ENCODE measurements at regions not wholly inside any gene's neighbourhood (a gene's known extent, or its start where the extent isn't known, plus 50 kb on each side); places are given as distances from the start of the nearest gene placed in this dataset.

- Histone ChIP-seq H3F3A (ENCODE audit: low read length, unreplicated experiment) (no peaks in the 10 kb centered on the region), H3K79me2 (ENCODE audit: low read length) (no peaks in the 10 kb centered on the region), H3K9me3 (ENCODE audit: low read length) (no peaks in the 10 kb centered on the region), H2AFZ (ENCODE audit: low read length) (no peak overlapping the region), H3K9me2 (replicated peaks; ENCODE audit: low read length) (no peaks in the 10 kb centered on the region), H3K9ac (ENCODE audit: low read length) (no peak overlapping the region), H3K27ac (ENCODE audit: low read length) (no peak overlapping the region), H3K36me3 (ENCODE audit: low read depth, low read length) (no peaks in the 10 kb centered on the region), H3K27me3 (ENCODE audit: low read length) (no peaks in the 10 kb centered on the region), H3K4me3 (ENCODE audit: low read length) (no peak overlapping the region), H4K20me1 (ENCODE audit: low read length) (no peaks in the 10 kb centered on the region), H3K4me2 (ENCODE audit: low read length) (no peak overlapping the region), H3K4me1 (ENCODE audit: insufficient read depth, low read length) (no peaks in the 10 kb centered on the region)
- ChIA-PET CTCF (no interaction called here), POLR2A (ENCODE audit: unreplicated experiment) (no interaction called here)
- BruUV-seq (replicated peaks) = no TSS peak
- TF ChIP-seq, protein P1, sequence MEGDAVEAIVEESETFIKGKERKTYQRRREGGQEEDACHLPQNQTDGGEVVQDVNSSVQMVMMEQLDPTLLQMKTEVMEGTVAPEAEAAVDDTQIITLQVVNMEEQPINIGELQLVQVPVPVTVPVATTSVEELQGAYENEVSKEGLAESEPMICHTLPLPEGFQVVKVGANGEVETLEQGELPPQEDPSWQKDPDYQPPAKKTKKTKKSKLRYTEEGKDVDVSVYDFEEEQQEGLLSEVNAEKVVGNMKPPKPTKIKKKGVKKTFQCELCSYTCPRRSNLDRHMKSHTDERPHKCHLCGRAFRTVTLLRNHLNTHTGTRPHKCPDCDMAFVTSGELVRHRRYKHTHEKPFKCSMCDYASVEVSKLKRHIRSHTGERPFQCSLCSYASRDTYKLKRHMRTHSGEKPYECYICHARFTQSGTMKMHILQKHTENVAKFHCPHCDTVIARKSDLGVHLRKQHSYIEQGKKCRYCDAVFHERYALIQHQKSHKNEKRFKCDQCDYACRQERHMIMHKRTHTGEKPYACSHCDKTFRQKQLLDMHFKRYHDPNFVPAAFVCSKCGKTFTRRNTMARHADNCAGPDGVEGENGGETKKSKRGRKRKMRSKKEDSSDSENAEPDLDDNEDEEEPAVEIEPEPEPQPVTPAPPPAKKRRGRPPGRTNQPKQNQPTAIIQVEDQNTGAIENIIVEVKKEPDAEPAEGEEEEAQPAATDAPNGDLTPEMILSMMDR (conservative IDR thresholded peaks at IDR 0.05; ENCODE audit: low read depth, low read length) = no peak
- TF ChIP-seq EZH2 (IDR thresholded peaks at IDR 0.05; ENCODE audit: low read length, unreplicated experiment) = no peak
- no peak for TF ChIP-seq EZH2phosphoT487 (IDR thresholded peaks at IDR 0.05; ENCODE audit: borderline replicate concordance, low read length)
- DNase-seq (no peak), ATAC-seq (no peak)
- intact Hi-C loops (cut with micrococcal nuclease) = no loop called here
Observed at GRCh38 chr12:78328524-78328923, 497.8 kb downstream of the NAV3 start.

DNA sequence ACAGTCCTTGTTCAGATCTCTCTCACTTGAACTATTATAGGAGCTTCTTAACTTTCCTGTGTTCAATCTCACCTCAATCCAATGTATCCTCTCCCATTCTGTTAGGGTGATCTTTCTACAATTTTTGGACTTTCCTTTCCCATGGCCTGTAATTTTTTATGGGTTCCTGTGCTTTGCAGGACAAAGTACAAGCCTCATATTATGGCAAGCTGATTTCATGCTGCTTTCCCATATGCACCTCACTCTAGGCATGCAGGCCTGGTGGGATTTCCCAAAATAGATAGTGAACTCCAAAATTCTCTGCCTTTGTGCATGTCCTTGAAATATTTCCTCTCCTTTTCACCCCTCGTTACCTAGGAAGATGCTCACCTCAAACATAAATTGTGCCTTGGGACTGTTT is 499.4 kb downstream of the NAV3 start:
- DNase-seq (no peak), ATAC-seq (no peak)
- Histone ChIP-seq H3K9ac (ENCODE audit: low read length) (no peak overlapping the region), H3K9me3 (ENCODE audit: low read length) (no peaks in the 10 kb centered on the region), H3K4me2 (ENCODE audit: low read length) (no peak overlapping the region), H3K27ac (ENCODE audit: low read length) (no peak overlapping the region), H3F3A (ENCODE audit: low read length, unreplicated experiment) (no peaks in the 10 kb centered on the region), H3K9me2 (replicated peaks; ENCODE audit: low read length) (no peaks in the 10 kb centered on the region), H3K4me3 (ENCODE audit: low read length) (no peak overlapping the region), H3K79me2 (ENCODE audit: low read length) (no peaks in the 10 kb centered on the region), H4K20me1 (ENCODE audit: low read length) (no peaks in the 10 kb centered on the region), H3K27me3 (ENCODE audit: low read length) (no peaks in the 10 kb centered on the region), H3K36me3 (ENCODE audit: low read depth, low read length) (no peaks in the 10 kb centered on the region), H3K4me1 (ENCODE audit: insufficient read depth, low read length) (no peaks in the 10 kb centered on the region), H2AFZ (ENCODE audit: low read length) (no peak overlapping the region)
- BruUV-seq (replicated peaks) = no TSS peak
- intact Hi-C loops (cut with micrococcal nuclease) = no loop called here
- ChIA-PET POLR2A (ENCODE audit: unreplicated experiment) (no interaction called here), CTCF (no interaction called here)
- TF ChIP-seq EZH2 (IDR thresholded peaks at IDR 0.05; ENCODE audit: low read length, unreplicated experiment) = no peak
- no peak for TF ChIP-seq EZH2phosphoT487 (IDR thresholded peaks at IDR 0.05; ENCODE audit: borderline replicate concordance, low read length)
- TF ChIP-seq, protein P1 (conservative IDR thresholded peaks at IDR 0.05; ENCODE audit: low read depth, low read length) = no peak

GRCh38 chr12:78331181-78331580 is 500.5 kb downstream of the NAV3 start:
- TF ChIP-seq, protein P1 (conservative IDR thresholded peaks at IDR 0.05; ENCODE audit: low read depth, low read length) = no peak
- TF ChIP-seq EZH2phosphoT487 (IDR thresholded peaks at IDR 0.05; ENCODE audit: borderline replicate concordance, low read length) (no peak), EZH2 (IDR thresholded peaks at IDR 0.05; ENCODE audit: low read length, unreplicated experiment) (no peak)
- no TSS peak for BruUV-seq (replicated peaks)
- POLR2A ChIA-PET (ENCODE audit: unreplicated experiment) = no interaction called here

More at GRCh38 chr12:78331181-78331580, 500.5 kb downstream of the NAV3 start:
- Histone ChIP-seq H3K9ac (ENCODE audit: low read length) (no peak overlapping the region), H3K27ac (ENCODE audit: low read length) (no peak overlapping the region), H3K27me3 (ENCODE audit: low read length) (no peaks in the 10 kb centered on the region), H3K4me2 (ENCODE audit: low read length) (no peak overlapping the region), H3F3A (ENCODE audit: low read length, unreplicated experiment) (no peaks in the 10 kb centered on the region), H3K79me2 (ENCODE audit: low read length) (no peaks in the 10 kb centered on the region), H3K36me3 (ENCODE audit: low read depth, low read length) (no peaks in the 10 kb centered on the region), H3K4me3 (ENCODE audit: low read length) (no peak overlapping the region), H2AFZ (ENCODE audit: low read length) (no peak overlapping the region), H3K4me1 (ENCODE audit: insufficient read depth, low read length) (no peaks in the 10 kb centered on the region), H3K9me3 (ENCODE audit: low read length) (no peaks in the 10 kb centered on the region), H4K20me1 (ENCODE audit: low read length) (no peaks in the 10 kb centered on the region), H3K9me2 (replicated peaks; ENCODE audit: low read length) (no peaks in the 10 kb centered on the region)
- intact Hi-C loops (cut with micrococcal nuclease) = no loop called here
- CTCF ChIA-PET = no interaction called here
- no peak for ATAC-seq
- no peak for DNase-seq
